Body of pancreas (tissue), 4 donors: ENCODE measurements at regions not wholly inside any gene's neighbourhood (a gene's known extent, or its start where the extent isn't known, plus 50 kb on each side); places are given as distances from the start of the nearest gene placed in this dataset.

Experiments
- POLR2A ChIP-seq, 3 donors: fragments of 450-650 bp; IDR thresholded peaks; one replicate each; pipeline ENCODE4 v1.6.1; 2016; ENCODE audit warnings: antibody characterized with exemption in 3 of 3, mild to moderate bottlenecking in 2 of 3
- TF ChIP-seq, protein P1 (sequence below), 7 experiments: fragments of 450-650 bp in 4 of 7; fragments of 200-600 bp in 3 of 7; sonication (generic) in 3 of 7; IDR thresholded peaks; one replicate each; pipeline ENCODE4 v1.5.1; 2016 to 2019; ENCODE audit warnings: antibody characterized with exemption in 7 of 7

DNA sequence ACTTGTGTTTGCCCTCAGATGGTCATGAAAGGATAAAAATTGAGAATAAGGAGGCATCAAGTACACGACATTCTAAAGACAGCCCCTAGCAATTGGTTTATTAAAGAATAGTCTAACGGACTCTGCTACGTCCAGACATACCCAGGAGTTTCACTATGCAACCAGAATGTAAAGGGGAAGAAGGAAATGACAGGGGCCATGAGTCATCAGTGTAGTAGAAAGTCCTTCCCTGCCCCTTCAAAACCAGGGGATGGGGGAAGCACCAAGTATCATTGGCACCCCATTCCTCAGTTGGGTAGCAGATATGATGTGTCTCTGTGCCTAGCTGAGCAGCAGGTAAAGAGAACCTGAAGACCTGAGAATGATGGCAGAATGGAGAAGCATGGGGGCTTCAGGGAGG is 367.4 kb downstream of the IL20RB start:
- no peak for TF ChIP-seq POLR2A (IDR thresholded peaks at IDR 0.05)
- TF ChIP-seq, protein P1, sequence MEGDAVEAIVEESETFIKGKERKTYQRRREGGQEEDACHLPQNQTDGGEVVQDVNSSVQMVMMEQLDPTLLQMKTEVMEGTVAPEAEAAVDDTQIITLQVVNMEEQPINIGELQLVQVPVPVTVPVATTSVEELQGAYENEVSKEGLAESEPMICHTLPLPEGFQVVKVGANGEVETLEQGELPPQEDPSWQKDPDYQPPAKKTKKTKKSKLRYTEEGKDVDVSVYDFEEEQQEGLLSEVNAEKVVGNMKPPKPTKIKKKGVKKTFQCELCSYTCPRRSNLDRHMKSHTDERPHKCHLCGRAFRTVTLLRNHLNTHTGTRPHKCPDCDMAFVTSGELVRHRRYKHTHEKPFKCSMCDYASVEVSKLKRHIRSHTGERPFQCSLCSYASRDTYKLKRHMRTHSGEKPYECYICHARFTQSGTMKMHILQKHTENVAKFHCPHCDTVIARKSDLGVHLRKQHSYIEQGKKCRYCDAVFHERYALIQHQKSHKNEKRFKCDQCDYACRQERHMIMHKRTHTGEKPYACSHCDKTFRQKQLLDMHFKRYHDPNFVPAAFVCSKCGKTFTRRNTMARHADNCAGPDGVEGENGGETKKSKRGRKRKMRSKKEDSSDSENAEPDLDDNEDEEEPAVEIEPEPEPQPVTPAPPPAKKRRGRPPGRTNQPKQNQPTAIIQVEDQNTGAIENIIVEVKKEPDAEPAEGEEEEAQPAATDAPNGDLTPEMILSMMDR (IDR thresholded peaks at IDR 0.05), result no peak
